ENCODE measurements at regions not wholly inside any gene's neighbourhood (a gene's known extent, or its start where the extent isn't known, plus 50 kb on each side); places are given as distances from the start of the nearest gene placed in this dataset.

- Histone ChIP-seq H3K36me3 (no peaks in the 10 kb centered on the region), H2AFZ (replicated peaks) (no peak overlapping the region), H3K4me2 (no peak overlapping the region), H3K9ac (no peak overlapping the region), H3K4me3 (no peak overlapping the region), H3F3A (ENCODE audit: low read depth) (no peaks in the 10 kb centered on the region), H3K27ac (no peak overlapping the region), H4K20me1 (ENCODE audit: low read depth) (no peaks in the 10 kb centered on the region), H3K27me3 (peaks cover 54% of the 10 kb centered on the region), H3K79me2 (ENCODE audit: low read depth) (no peaks in the 10 kb centered on the region), H3K9me3 (ENCODE audit: low read depth) (no peaks in the 10 kb centered on the region), H3K4me1 (peaks cover 4% of the 10 kb centered on the region)
- Mint-ChIP-seq H3K27ac (no peak overlapping the region), H3K9me3 (peaks cover 27% of the 10 kb centered on the region), H3K27me3 (ENCODE audit: insufficient read depth, low read depth) (peaks cover 16% of the 10 kb centered on the region), H3K36me3 (peaks cover 2% of the 10 kb centered on the region), H3K4me3 (no peak overlapping the region), H3K4me1 (peaks cover 3% of the 10 kb centered on the region)
- TF ChIP-seq EZH2 (IDR thresholded peaks at IDR 0.05) (no peak), EZH2phosphoT487 (IDR thresholded peaks at IDR 0.05) (no peak)
- TF ChIP-seq, protein P1, sequence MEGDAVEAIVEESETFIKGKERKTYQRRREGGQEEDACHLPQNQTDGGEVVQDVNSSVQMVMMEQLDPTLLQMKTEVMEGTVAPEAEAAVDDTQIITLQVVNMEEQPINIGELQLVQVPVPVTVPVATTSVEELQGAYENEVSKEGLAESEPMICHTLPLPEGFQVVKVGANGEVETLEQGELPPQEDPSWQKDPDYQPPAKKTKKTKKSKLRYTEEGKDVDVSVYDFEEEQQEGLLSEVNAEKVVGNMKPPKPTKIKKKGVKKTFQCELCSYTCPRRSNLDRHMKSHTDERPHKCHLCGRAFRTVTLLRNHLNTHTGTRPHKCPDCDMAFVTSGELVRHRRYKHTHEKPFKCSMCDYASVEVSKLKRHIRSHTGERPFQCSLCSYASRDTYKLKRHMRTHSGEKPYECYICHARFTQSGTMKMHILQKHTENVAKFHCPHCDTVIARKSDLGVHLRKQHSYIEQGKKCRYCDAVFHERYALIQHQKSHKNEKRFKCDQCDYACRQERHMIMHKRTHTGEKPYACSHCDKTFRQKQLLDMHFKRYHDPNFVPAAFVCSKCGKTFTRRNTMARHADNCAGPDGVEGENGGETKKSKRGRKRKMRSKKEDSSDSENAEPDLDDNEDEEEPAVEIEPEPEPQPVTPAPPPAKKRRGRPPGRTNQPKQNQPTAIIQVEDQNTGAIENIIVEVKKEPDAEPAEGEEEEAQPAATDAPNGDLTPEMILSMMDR (IDR thresholded peaks at IDR 0.05): no peak
- no peak for DNase-seq (ENCODE audit: low spot score)
Measured at GRCh38 chr2:467101-467500, 179.2 kb upstream of the ALKAL2 start.

DNA sequence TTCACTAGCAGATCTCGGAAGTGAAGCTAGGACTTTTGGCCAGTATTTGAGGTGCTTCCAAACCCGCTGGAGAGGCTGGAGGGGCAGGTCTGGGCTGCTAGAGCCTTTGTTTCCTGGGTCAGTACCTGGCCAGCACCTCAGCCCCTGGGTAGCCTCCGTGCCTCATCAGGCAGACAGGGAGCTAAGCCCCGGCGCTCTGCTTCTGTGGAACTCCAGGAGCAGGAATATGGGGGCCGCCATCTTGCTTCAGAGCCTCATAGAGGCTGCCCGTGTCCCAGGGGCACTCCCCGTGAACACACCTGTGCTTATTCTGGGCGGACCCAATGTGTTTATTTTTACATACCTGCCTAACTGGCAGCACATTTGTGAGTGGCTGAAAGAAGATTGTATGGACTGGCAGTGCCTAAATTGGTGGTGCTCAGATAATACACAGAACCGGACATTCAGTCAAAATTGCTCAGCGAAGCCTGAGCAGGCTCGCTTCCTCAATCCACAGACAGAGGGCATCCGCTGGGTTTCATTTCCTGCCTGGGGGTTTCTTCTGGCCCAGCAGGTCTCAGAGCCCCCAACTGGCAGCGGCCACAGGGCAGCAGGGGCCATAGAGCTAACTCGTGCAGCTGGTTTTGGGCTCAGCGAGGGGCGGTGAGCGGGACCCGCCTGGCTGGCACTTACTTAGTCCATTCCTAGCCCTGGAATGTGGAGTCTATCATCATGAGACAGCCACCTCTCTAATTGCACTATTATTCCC lies 176.8 kb upstream of the ALKAL2 start:
- TF ChIP-seq EZH2phosphoT487 (IDR thresholded peaks at IDR 0.05) (no peak), EZH2 (IDR thresholded peaks at IDR 0.05) (no peak)
- TF ChIP-seq, protein P1 (IDR thresholded peaks at IDR 0.05): no peak
- Histone ChIP-seq H2AFZ (replicated peaks) (no peak overlapping the region), H3K27me3 (peaks cover 39% of the 10 kb centered on the region), H3K79me2 (ENCODE audit: low read depth) (no peaks in the 10 kb centered on the region), H3K27ac (no peak overlapping the region), H3K4me2 (no peak overlapping the region), H3F3A (ENCODE audit: low read depth) (no peaks in the 10 kb centered on the region), H3K9me3 (ENCODE audit: low read depth) (no peaks in the 10 kb centered on the region), H4K20me1 (ENCODE audit: low read depth) (no peaks in the 10 kb centered on the region), H3K4me1 (peaks cover 4% of the 10 kb centered on the region), H3K4me3 (no peak overlapping the region), H3K36me3 (no peaks in the 10 kb centered on the region), H3K9ac (no peak overlapping the region)
- no peak for DNase-seq (ENCODE audit: low spot score)
- H3K27ac Mint-ChIP-seq: no peak overlapping the region
- peaks cover 3% of the 10 kb centered on the region for H3K4me1 Mint-ChIP-seq
- H3K4me3 Mint-ChIP-seq: no peak overlapping the region
- peaks cover 13% of the 10 kb centered on the region for H3K27me3 Mint-ChIP-seq (ENCODE audit: insufficient read depth, low read depth)
- peaks cover 4% of the 10 kb centered on the region for H3K36me3 Mint-ChIP-seq
- H3K9me3 Mint-ChIP-seq: peaks cover 41% of the 10 kb centered on the region

- Histone ChIP-seq H3K36me3 (no peaks in the 10 kb centered on the region), H3K9me3 (ENCODE audit: low read depth) (no peaks in the 10 kb centered on the region), H3K79me2 (ENCODE audit: low read depth) (no peaks in the 10 kb centered on the region), H4K20me1 (ENCODE audit: low read depth) (no peaks in the 10 kb centered on the region), H3K4me3 (no peak overlapping the region), H3K27ac (no peak overlapping the region), H3K27me3 (peaks cover 4% of the 10 kb centered on the region), H3F3A (ENCODE audit: low read depth) (no peaks in the 10 kb centered on the region), H3K4me1 (peaks cover 9% of the 10 kb centered on the region), H2AFZ (replicated peaks) (no peak overlapping the region), H3K4me2 (no peak overlapping the region), H3K9ac (no peak overlapping the region)
- Mint-ChIP-seq H3K27me3 (ENCODE audit: insufficient read depth, low read depth) (peaks cover 2% of the 10 kb centered on the region), H3K4me3 (no peak overlapping the region), H3K9me3 (peaks cover 28% of the 10 kb centered on the region), H3K4me1 (peaks cover 25% of the 10 kb centered on the region), H3K27ac (no peak overlapping the region), H3K36me3 (peaks cover 4% of the 10 kb centered on the region)
- no peak for DNase-seq (ENCODE audit: low spot score)
- TF ChIP-seq, protein P1 (IDR thresholded peaks at IDR 0.05): no peak
- TF ChIP-seq EZH2phosphoT487 (IDR thresholded peaks at IDR 0.05): no peak
- no peak for TF ChIP-seq EZH2 (IDR thresholded peaks at IDR 0.05)
Measured at GRCh38 chr2:460861-461260, 173.0 kb upstream of the ALKAL2 start.
